HG02798 (cell line): ENCODE measurements at regions not wholly inside any gene's neighbourhood (a gene's known extent, or its start where the extent isn't known, plus 50 kb on each side); places are given as distances from the start of the nearest gene placed in this dataset.

Experiments used
- ATAC-seq: cut with Tn5 transposase; IDR thresholded peaks from one replicate; pipeline ENCODE4 v1.9.1; 2021; ENCODE audit warnings: mild to moderate bottlenecking; ENCODE audit not compliant: unreplicated experiment, poor library complexity

DNA sequence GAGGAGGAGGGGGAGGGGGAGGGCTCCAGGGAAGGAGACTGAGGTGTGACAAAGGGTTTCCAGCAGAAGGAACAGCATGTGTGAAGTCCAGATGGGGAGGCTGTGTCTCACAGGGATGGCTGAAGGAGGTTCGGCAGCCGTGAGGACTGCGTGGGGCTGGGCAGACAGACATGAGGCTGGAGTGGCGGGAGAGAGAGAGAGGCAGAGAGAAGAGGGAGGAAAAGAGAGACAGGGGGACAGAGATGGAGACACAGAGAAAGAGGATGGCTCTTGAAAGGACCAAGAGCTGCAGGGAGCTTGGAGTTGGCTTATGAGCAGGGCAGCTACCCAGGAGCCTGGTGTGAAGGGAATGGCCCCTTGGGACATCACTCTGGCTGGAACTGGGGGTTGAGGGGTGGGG, 138.9 kb upstream of the ASB18 start:
- ATAC-seq, result no peak

- ATAC-seq, result no peak
Measured at GRCh38 chr2:236403811-236404210, 139.6 kb upstream of the ASB18 start.

DNA sequence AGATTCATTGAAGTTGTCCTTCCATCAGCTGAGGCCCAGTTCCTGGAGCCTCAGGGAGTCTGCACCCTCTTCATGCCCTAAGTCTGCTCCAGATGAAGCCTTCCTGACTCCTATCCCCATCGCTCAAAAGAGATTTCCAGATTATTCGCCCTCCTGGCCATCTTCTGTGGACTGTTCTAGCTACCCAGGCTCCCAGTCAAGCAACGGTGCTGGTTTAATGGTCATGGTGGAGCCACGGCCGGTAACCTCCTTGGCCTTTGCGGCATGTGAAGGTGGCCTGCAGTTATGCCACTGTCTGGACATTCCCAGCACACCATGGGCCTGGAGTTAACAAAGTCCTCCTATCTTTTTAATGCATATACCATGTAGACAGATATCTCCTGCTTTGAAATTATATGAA, 140.1 kb upstream of the ASB18 start:
- no peak for ATAC-seq

DNA sequence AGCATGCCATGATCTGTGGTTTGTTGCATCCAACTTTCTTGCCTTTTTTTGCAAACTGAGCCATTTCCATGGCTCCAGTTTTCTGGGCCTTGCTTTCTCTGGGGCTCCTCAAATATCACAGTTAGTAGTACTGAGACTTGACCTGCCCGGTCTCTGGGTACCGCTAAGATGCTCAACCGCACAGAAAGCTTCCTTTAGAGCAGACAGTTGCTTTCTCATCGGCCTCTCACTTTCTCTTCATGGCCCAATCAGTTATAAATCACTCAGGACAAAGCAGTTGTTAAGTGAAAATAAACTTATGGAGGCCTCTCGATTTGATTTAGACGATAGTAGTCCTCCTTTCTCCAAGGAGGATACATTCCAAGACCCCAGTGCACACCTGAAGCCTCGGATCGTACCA, 141.2 kb upstream of the ASB18 start:
- ATAC-seq, result no peak

GRCh38 chr2:236408090-236408489, 143.9 kb upstream of the ASB18 start:
- ATAC-seq, result no peak

- no peak for ATAC-seq
Measured at GRCh38 chr2:236408786-236409185, 144.6 kb upstream of the ASB18 start.

DNA sequence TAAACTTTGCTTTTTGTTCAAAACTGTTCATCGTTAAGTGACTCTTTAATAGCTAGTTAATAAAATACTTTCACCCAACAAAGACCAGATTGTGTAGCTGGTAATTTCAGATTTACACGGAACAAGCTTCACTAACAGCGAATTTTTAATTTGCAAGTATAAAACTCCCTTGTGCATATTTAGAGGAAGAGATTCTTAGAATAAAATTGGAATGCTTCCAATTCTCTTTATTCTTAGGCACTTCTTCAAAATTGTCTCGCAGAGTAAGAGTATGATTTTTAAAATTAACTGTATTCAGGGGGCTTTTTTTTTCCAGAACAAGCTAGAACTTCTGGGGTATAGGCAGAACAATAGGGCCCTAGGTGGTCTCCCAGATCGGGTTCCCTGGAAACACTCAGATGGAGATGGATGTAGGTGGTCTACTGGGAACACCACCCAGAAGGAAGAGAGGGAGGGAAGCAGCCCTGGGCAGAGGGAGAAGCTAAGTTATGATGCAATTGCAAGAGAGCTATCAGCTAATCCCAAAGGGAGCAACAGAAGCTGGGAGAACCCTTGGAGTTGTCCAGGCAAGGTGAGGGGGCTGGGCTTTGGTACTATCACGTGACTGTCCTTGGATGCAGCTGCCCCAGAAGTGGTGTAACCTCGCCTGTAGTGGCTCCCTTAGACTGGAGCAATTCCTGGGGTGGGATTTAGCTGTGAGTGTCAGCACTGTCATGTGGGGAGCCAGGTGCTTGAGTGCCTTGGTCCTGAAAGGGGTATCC, 151.7 kb upstream of the ASB18 start:
- ATAC-seq, result no peak

- no peak for ATAC-seq
Measured at GRCh38 chr2:236417150-236417549, 152.5 kb upstream of the ACKR3 start.

- no peak for ATAC-seq
Measured at GRCh38 chr2:236430584-236430983, 139.0 kb upstream of the ACKR3 start.

DNA sequence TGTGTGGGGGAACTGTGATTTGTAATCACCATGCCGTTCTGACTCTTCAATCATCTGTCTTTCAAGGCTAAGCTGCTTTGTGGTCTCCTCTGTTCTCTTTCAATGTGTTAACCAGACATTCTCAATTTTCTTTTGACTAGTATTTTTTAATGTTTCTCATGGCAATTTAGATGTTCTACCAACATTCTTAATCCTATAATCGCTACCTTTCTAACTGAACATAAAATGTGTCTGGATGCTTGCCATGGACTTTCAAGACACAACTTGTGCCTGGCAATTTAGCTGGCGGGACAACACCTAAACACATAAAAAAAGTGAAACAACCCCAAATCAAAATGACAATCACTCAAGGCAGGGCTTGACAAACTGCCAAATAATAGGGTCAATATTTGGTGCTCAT, 135.0 kb upstream of the ACKR3 start:
- ATAC-seq, result no peak

GRCh38 chr2:236440110-236440881, 129.3 kb upstream of the ACKR3 start:
- ATAC-seq, result no peak

DNA sequence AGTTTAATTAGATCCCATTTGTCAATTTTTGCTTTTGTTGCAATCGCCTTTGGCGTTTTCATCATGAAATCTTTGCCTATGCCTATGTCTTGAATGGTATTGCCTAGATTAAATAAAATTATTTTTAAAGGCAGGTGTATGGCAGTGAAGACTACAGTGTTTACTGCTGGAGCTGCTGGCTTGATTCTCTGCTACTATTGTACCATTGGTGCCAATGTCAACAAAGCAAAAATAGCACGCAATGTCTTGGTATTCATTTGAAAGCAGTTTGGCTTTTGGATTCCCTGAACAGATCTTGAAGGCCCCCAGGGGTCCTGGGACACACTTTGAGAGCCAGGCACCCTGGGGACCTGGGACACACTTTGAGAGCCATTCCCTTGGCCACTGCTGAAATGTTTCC, 125.4 kb upstream of the ACKR3 start:
- no peak for ATAC-seq

DNA sequence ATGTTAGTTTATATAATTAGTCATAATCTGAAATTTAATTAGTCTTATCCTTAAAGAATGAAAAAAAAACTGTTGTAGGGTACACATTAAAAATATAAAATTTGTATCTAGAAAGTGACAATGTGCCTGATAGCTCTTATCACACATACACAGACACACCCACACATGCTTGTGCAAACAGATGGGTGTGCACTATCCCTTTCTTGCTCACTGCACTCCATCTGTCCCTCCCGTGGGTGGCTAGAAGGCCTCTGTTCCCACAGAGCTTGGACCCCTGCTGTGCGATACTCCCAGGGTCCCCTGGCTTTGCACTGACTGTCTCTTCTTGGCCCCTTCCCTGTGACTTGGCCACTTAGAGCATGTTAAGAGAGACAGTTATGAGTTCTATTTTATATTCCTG, 123.9 kb upstream of the ACKR3 start:
- ATAC-seq, result no peak

DNA sequence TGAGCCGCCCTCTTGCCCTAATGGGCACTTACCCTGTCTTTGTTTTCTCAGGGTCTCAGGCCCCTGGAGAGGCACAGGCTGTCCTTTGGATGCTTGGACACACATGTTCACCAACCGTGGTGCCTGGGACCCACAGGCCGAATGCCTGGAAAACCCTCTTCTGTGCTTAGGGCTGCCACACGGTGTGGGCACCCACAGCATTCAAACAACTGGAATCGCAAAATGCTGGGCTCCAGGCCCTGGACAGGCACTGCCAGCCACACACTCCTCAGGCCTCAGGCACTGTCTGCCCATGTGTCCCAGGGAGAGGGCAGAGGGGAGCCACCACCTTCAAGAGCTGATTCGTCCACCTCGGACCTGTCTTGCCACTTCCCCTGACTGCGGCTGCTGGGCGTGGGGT, 123.1 kb upstream of the ACKR3 start:
- no peak for ATAC-seq

DNA sequence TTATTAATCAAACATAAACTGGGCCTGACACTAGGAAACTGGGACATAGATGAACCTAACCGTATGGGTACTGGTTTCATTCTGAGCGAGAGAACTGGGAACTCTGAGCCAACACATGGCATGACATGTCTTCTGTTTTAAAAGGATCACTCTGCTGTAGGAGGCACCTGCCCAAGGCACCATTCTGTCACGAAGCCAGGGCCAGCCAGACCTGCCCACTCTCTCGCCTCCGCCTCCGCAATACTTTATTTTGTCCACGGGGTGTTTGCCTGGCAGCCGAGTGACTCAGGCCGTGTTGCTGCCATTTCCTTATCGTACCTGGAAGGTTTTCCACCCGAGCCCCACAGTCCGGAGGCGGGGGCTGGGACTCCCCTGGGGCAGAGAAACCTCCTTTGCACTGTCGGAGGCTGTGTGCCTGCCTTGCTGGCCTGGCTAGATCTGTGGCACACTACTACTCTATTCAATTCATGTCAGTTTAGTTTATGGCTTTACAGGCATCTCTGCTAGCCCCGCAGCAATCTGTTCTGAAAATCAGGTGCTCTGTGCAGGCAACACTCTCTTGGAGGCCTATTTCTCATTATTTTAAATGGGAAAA, 120.4 kb upstream of the ACKR3 start:
- ATAC-seq, result no peak

- ATAC-seq, result no peak
Measured at GRCh38 chr2:236452238-236452637, 117.4 kb upstream of the ACKR3 start.

DNA sequence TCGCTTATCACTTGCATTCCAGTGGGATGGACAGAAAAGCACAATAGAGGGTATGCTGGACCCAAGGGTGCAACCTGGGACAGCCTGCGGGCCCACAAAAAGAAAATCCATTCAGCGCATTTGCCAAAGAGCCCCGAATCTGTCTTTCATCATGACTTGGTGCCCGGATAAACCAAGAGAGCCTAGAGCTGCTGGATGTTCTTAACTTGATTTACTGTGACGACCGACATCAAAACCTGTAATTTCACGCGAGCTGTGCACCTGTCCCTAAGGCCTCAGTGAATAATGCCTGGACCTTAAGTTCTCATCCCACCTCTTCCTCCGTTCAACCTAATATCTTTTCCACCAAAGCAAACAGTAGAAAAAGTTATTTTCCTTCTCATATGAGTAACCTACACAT, 115.5 kb upstream of the ACKR3 start:
- ATAC-seq, result no peak

DNA sequence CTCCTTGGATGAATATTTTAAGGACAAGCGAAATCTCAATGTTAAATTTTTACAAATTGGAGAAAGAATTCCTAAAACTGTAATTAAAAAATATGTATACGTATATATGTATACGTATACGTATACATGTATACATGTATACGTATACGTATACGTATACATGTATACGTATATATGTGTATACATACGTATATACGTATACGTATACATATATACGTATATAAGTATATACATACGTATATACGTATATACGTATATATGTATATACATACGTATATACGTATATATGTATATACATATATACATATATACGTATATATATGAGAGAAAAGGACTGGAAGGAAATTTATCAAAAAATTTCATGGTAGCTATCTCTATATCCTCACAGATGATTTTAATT, 110.2 kb upstream of the ACKR3 start:
- no peak for ATAC-seq

GRCh38 chr2:236464140-236464539, 105.5 kb upstream of the ACKR3 start:
- no peak for ATAC-seq

GRCh38 chr2:236472720-236473495, 96.7 kb upstream of the ACKR3 start:
- ATAC-seq, result no peak

- no peak for ATAC-seq
Measured at GRCh38 chr2:236473691-236474090, 95.9 kb upstream of the ACKR3 start.
